GM18511 (cell line): ENCODE measurements at regions not wholly inside any gene's neighbourhood (a gene's known extent, or its start where the extent isn't known, plus 50 kb on each side); places are given as distances from the start of the nearest gene placed in this dataset.
"Not testable (repeated sequence)": the region's sequence is repeated elsewhere in the genome, so short reads cannot be mapped to it uniquely, and the experiment has no call there.

Experiments used
- ATAC-seq: cut with Tn5 transposase; IDR thresholded peaks from one replicate; pipeline ENCODE4 v1.9.1; 2021; ENCODE audit warnings: mild to moderate bottlenecking, moderate library complexity; ENCODE audit not compliant: unreplicated experiment

DNA sequence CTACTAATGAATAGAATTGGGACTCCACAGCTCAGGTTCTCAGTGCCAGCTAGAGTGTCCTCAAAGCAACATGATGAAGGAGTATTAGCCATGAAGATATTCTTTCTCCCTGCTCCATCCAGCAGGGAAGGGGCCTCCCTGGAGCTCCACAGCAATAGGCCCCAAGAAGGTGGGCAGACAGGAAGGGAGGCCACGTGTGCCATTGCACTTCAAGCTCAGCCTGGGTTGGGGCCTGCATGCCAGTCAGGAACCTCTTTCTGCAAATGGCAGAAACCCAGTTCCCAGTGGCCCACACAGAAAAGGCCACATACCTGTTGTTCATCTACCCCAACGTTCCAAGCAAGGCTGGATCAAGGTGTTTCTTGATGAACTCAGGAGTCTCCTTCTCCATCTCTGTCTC lies 357.5 kb upstream of the SFSWAP start:
- ATAC-seq, result no peak

DNA sequence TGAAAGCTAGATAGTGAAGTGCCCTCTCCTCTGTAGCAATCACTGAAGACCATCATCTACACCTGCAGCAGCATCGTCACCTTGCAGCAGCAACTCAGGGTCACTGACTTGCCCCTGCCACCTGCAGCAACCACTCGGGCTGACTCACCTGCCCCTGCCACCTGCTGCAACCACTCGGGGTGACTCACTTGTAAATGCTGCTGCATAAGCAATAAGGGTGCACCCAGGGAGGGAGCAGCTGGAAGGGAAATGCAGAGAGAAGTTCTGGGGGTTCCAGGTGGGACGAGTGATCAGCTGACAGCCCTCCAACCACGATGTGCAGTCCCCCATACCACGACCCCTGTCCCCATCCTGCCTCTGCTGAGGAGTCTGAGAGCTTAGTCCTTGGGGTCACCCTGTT lies 357.1 kb upstream of the SFSWAP start:
- no peak for ATAC-seq

DNA sequence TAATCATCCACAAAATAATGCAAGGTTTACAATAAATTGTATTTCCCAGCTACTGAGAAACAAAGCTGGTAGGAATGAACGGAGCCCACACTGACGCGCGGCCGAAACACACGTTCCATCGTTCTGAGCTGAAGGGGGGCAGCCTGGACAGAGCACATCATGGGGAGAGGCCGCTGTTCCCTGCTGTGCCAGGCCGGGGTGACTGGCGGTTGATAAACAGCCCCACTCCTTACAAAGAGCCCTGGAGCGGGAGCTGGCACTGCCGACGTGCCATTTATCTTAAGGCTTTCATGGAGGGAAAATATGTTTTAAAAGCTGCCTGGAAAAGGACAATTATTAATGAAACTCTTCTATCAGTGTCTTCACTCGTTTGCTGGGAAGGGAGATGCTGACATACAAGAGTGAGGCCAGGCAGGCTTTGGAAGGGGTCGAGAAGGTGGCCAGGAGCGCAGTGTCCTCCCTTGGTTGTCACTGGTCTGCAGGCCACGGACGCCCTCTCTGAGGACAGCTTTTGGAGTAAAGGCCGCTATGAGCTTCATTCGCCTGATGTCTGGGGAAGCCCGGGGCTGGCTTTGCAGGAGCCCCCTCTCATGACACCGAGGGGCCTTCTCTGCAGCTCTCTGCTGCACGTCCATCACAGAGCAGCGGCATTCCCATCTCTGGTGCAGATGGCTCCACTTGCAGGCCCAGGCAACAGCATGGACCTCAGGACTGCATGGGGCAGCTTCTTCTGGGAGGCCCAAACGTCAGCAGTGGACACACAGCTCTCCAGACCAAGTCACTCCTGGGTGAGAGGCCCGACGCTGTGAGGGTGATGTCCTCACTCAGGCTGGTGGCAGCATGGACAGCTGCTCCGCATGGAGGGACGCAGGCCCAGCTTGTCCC lies 355.3 kb upstream of the SFSWAP start:
- no peak for ATAC-seq

DNA sequence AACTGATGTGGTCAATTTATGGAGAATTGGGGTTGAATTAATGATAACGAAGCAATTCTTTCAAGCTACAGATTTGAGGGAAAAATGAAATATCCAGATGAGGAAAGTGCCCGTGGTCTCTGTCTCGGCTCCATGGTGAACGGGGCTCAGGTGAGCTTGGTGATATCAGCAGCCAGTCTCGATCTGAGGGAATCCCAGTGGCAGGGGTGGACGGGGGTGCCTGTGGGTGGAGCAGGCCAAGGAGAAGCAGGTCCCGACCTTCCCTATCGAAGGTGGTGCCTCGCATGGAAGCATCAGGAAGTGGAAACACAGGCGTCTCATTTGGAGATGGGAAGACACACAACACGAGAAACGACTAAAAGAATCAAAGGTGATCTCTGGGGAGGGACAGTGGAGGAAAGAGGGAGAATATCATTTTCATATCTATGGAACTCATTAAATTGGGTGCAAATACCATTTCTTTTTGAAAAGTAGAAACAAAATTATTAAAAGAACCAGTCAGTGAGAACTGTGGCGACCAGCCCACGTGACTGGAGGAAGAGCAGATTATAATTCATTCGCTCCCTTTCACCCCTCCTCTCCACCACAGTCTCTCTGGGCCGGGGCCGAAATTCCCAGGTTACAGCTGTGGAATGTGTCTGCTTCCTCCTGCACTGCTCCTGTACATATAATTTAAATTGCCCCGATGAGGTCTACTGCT lies 354.3 kb upstream of the SFSWAP start:
- ATAC-seq, result no peak

DNA sequence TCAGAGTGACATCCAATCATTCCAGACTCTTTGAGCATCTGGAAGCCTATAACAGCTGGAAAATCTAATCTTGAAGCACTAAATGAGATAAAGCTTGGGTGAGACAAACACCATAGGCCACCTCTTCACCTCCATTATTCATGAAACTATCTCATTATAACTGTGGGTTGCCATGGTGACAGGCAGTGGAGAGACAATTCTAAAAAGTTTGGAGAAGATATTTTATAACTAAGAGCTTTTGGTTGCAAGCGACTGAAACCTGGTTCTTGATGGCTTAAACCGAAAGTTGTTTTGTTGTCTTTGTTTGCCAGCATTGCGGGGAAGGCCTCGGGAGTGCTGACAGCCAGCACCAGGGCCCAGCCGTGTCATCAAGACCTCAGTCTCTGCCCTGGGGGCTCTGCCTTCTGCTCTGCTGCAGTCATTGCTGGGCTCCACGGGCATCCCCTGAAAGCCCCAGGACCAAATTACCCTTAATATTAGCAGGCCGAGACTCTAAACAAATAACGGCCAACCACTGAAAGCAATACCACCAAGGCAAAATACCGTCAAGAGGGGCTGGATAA lies 353.6 kb upstream of the SFSWAP start:
- no peak for ATAC-seq

DNA sequence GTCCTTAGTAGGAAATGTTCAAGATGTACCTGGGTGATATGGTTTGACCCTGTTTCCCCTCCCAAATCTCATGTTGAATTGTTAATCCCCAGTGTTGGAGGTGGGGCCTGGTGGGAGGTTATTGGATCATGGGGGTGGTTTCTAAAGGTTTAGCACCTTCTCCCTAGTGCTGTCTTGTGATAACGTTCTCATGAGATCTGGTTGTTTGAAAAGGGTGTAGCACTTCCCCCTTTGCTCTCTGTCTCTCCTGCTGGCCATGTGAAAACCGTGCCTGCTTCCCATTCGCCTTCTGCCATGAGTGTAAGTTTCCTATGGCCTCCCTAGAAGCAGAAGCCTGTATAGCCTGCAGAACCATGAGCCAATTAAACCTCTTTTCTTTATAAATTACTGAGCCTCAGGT lies 353.0 kb upstream of the SFSWAP start:
- no peak for ATAC-seq

DNA sequence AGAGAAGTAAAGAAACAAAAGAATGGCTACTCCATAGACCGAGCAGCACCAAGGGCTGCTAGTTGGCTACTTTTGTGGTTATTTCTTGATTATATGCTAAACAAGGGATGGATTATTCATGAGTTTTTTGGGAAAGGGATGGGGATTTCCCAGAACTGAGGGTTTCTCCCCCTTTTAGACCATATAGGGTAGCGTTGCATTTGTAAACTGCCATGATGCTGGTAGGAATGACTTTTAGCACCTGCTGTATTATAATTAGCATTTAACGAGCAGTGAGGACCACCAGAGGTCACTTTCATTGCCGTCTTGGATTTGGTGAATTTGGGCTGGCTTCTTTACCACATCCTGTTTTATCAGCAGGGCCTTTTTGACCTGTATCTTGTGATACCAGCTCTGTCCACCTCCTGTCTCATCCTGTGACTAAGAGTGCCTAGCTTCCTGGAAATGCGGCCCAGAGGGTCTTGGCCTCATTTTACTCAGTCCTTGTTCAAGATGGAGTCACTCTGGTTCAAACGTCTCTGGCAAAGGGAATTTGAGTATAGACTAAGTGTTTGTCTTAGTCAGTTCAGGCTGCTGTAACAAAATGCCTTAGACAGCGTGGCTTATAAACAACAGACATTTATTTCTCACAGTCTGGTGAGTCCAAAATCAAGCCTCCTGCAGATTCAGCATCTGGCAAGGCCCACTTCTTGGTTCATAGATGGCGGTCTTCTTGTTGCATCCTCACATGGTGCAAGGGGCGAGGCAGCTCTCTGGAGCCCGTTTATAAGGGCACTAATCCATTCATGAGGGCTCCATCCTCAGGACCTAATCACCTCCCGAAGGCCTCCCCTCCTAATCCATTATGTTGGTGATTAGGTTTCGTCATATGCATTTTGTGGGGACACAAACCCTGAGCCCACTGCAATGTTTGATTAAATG lies 348.3 kb upstream of the SFSWAP start:
- ATAC-seq, result no peak

DNA sequence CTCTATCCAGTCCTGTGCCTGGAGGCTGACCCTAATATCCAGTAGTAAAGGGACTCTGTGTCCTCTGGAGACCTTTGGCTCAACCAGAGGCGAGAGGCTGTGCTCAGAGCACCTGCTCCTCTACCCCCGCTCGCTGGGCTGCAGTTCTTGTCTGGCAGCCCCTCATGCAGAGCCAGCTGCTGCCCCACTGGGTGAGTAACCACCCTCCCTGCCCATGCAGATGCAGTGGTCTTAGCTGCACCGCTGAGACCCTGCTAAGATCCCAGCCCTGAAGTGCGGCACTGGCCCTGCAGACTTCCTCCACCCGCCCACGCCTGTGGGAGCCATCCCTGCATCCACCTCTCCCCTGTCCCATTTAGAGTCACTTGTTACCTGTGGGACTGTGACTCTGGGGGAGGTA lies 347.5 kb upstream of the SFSWAP start:
- ATAC-seq, result no peak

DNA sequence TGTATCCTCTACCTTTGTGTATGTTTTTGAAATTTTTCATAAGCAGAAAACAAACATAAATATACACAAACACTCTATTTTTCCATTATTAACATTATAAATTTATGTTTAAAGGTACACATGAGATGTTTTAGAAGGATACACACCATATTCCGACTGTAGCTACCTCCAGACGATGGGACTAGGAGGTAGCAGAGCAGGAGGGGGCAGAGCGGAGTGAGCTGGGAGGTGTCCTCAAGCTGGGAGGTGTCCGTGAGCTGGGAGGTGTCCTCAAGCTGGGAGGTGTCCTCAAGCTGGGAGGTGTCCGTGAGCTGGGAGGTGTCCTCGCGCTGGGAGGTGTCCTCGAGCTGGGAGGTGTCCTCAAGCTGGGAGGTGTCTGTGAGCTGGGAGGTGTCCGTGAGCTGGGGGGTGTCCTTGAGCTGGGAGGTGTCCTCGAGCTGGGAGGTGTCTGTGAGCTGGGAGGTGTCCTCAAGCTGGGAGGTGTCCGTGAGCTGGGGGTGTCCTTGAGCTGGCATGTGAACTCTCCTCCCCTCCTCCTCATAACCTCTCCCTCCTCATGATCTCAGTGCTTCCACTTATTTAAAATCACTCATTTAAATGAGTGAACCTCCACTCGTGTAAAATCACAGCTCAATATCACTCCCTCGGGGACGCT lies 346.9 kb upstream of the SFSWAP start:
- no peak for ATAC-seq

DNA sequence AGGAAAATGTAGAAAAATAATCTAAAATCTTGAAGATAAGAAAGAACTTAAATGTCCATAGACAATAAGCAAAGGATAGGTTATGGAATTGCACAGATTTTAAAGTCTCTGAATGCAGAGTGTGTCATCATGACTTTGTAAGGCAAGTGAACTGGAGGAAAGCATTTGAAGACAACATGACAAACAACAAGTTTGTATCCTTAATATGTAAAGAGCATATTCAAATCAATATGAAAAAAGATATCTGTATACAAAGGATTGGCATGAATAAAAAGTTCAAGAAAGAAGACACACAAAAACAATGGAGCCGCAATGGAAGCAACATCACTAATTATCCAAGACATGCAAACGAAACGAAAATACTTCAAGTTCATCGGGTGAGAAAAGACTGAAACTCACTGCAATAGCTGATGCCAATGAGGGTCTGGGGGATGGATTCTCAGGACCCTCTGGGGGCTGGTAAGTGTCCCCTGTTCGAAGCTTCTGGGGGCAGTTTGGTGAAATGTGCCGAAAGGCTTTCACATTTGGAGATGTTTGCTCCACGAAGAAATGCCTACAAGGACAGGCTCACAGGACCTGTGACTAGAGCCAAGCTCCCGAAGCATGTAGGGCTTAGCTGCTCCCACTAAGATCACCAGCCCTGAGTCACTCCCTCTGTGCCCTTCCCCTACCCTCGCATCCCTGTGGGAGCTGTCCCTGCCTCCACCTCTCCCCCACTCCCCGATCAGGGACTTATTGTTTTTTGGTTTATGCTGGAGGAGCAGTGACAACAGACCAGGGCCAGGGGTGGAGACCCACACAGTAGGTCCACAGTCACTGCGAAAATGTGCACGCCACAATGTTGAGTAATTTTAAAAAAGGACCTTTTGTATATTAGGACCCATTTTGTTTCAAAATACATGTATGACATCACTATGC lies 345.7 kb upstream of the SFSWAP start:
- no peak for ATAC-seq

DNA sequence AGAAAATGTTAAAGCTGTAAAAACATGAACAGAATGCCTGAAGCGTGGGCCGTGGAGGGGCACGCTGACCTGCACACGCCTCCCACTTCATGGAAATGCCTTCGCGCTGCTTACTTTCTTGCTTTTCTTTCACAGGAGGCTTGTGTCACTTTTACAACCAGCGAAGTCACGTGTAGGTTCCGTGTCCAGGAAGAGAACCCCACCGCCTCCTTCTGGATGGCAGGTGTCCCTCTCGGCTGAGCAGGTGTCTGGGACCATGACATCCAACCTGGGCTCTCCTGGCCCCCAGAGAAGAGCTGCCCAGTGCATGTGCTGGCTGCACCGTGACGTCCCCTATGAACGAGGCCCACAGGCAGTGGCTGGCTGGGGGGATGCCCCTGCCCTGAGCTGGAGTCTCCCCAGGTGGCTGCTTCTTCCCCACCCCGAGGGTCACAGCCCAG lies 345.0 kb upstream of the SFSWAP start:
- ATAC-seq, result no peak

DNA sequence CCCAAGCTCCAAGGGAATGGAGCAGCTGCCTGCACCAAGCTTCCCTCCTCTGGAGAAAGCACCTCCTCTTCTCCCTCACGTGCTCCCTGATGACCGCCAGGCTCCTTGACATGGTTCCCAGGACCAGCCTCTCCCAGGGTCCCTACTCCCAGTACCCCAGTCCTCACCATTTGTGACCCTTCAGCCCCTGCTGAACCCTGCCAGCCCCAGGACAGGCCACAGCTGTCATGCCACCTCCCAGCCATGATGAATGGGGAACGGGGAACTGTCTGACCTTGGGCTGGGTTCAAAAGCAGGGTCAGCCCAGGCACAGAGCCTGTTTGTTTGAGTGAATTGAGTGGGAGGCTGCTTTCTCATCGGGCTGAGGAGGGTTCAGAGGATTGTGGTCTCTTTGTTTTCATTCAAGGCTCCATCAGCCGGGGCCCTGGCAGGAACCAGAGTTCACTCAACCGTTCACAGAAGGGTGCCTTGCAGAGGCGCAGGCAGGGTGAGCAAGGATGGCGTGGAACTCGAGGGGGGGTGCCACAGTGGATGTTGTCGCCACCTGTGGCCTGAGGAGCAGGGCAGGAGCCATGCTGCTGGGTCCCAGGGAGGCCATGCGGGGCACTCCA lies 344.5 kb upstream of the SFSWAP start:
- no peak for ATAC-seq

DNA sequence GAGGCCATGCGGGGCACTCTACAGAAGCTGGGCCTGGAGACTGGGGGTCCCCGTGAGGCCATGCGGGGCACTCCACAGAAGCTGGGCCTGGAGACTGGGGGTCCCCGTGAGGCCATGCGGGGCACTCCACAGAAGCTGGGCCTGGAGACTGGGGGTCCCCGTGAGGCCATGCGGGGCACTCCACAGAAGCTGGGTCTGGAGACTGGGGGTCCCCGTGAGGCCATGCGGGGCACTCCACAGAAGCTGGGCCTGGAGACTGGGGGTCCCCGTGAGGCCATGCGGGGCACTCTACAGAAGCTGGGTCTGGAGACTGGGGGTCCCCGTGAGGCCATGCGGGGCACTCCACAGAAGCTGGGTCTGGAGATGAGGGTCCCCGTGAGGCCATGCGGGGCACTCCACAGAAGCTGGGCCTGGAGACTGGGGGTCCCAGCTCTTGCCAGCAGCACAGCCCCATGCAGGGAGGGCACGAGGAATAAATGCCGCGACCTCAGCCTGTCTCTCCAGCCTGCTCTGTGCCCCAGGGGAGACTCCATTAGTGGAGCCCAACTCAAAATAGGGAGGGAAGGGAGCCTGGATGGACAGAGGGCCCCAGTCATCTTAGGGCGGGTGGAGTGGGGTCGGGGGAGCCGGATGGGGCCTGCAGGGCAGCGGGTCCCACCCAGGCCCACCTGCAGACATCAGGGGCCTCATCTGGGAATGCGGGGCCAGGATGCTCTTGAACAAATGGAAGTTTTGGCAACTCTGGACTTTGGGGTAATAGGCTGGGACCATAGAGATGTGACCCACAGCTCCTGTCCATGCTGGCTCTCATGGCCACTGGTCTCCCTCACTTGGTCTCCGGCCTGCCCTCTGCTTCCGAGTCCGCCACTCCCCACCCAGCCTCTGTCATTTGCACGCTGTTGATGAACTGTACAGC lies 343.6 kb upstream of the SFSWAP start:
- ATAC-seq, result not testable (repeated sequence)

DNA sequence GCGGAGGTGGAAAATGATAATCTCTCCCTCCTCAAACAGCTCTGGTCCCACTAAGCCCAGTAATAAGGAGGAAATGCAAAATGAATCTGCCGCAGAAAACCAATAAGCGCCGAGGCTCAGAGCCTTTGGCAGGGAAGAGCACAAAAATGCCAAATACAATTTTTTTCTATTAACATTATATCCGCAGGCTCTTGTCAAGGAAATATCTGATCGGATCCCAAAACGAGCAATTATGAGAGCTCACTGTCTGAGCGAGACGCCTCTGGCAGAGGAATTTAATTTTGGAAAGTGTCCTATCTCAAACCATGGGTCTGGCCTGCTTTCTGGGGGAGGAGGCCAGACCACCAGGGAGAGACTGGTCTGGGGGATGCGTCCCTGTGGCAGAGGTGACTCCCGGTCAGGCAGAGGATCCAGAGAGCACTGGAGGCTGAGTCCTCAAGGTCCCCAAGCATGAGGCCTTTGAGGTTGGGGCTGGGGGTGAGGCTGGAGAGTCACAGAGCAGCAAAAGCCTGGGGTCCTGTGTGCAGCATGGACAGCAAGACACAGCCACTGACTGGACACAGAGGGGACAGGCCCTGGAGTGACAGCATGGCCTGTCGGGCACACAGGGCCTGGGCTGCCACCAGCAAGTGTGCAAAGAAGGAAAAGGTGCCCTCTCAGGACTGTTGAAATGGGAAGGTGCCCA lies 342.8 kb upstream of the SFSWAP start:
- no peak for ATAC-seq

DNA sequence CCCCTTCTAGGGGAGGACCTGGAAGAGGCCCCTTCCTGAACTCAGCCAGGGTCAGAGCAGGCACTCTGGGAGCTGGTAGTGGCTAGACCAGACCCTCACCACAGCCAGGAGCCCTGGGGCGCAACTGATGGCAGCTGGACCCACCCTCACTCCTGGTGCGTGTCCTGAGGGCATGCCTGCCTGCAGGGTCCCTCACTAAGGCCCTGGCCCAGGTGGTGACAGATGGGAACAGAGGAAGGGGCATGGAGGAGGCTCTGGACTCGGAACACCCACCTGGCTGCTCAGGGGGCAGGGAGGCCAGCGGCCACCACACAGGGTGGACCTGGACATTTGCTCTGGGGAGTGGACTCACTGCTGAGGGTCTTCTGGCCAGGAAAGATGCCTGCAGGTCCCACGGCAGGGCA lies 342.2 kb upstream of the SFSWAP start:
- ATAC-seq, result no peak

DNA sequence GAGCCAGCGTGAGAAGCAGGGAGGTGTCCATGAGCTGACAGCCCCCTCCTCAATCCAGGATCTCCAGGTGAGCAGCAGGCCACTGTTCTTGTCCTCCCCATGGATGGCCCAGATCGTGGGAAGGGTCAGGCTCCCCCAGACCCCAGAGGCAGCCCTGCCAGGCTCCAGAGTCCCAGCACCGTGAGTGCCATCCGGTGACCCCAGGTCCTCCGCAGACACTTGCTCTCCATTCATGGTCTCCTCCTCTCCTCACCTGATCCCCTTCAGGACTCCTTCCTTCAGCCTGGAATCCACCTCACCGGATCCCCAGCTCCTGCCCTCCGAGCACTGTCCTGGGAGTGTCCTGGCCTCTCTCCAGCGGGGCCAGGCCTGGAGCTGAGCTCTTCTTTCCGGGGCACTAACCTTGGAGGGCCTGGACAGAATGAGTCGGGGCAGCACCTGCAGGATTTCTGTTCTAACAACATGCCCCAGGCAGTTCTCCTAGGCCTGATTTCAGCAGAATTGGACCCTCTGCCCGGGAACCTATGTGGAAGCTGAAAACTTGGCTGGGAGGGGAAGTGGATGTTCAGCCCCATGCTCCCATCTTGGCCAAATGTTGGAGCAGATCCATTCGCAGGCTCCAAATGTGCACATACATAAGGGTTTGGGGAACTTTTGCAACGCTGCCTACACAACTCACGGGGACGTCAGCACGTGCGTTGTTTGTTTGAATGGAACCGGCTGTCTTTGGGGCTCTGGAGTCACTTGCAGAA lies 341.6 kb upstream of the SFSWAP start:
- ATAC-seq, result no peak

DNA sequence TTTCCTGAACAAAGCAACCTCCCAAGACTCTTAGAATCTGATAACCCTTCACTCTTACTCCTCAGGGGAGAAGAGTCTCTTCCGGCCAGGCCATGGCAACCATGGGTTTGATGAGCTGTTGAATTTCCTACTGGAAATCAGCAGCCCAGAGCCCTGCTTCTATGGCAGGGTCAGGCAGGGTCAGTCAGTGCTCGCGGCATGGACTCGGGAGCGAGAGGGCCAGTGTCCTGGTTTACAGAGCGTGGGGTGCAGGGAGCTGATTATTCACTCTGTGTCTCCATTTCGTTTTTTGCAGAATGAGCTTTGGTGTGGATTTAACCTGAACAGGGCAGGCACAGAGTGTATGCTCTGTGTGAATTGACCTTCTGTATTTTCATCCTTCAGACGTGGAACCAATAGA lies 340.6 kb upstream of the SFSWAP start:
- no peak for ATAC-seq
